ENCODE measurements at regions not wholly inside any gene's neighbourhood (a gene's known extent, or its start where the extent isn't known, plus 50 kb on each side); places are given as distances from the start of the nearest gene placed in this dataset.
"Not testable (repeated sequence)": the region's sequence is repeated elsewhere in the genome, so short reads cannot be mapped to it uniquely, and the experiment has no call there.

GRCh38 chr5:107025712-107026497, 644.8 kb downstream of the EFNA5 start:
- H3K36me3 Mint-ChIP-seq: peaks cover 0 to 5% (median 0%) of the 10 kb centered on the region in 3 donors
- no peak overlapping the region for H3K27ac Mint-ChIP-seq
- peaks cover 2 to 3% (median 3%) of the 10 kb centered on the region in 3 donors for H3K27me3 Mint-ChIP-seq (ENCODE audit: low read depth in 3 of 3)
- H3K4me3 Mint-ChIP-seq: no peak overlapping the region
- peaks cover 0 to 3% (median 0%) of the 10 kb centered on the region in 6 donors for H3K9me3 Mint-ChIP-seq
- DNase-seq: no peak
- no peaks in the 10 kb centered on the region for H3K4me1 Mint-ChIP-seq

- Mint-ChIP-seq H3K36me3 (peaks cover 0 to 5% (median 0%) of the 10 kb centered on the region in 3 donors), H3K4me3 (no peak overlapping the region), H3K27ac (no peak overlapping the region), H3K27me3 (ENCODE audit: low read depth in 3 of 3) (peaks cover 3 to 5% (median 3%) of the 10 kb centered on the region in 3 donors), H3K9me3 (no peaks in the 10 kb centered on the region), H3K4me1 (no peaks in the 10 kb centered on the region)
- no peak for DNase-seq
Observed at GRCh38 chr5:107023732-107024131, 647.0 kb downstream of the EFNA5 start.

GRCh38 chr5:107021575-107021974, 649.2 kb downstream of the EFNA5 start:
- no peak for DNase-seq
- Mint-ChIP-seq H3K9me3 (no peaks in the 10 kb centered on the region), H3K4me3 (no peak overlapping the region), H3K36me3 (peaks cover 0 to 5% (median 0%) of the 10 kb centered on the region in 3 donors), H3K27ac (no peak overlapping the region), H3K27me3 (ENCODE audit: low read depth in 3 of 3) (peaks cover 3 to 5% (median 3%) of the 10 kb centered on the region in 3 donors), H3K4me1 (no peaks in the 10 kb centered on the region)

- no peak overlapping the region for H3K27ac Mint-ChIP-seq
- peaks cover 3 to 5% (median 4%) of the 10 kb centered on the region in 3 donors for H3K27me3 Mint-ChIP-seq (ENCODE audit: low read depth in 3 of 3)
- no peaks in the 10 kb centered on the region for H3K4me1 Mint-ChIP-seq
- DNase-seq: no peak
- peaks cover 0 to 5% (median 0%) of the 10 kb centered on the region in 3 donors for H3K36me3 Mint-ChIP-seq
- H3K4me3 Mint-ChIP-seq: no peak overlapping the region
- no peaks in the 10 kb centered on the region for H3K9me3 Mint-ChIP-seq
Observed at GRCh38 chr5:107020626-107021025, 650.1 kb downstream of the EFNA5 start.

- Mint-ChIP-seq H3K27ac (no peak overlapping the region), H3K4me1 (no peaks in the 10 kb centered on the region), H3K4me3 (no peak overlapping the region), H3K9me3 (no peaks in the 10 kb centered on the region), H3K27me3 (ENCODE audit: low read depth in 3 of 3) (peaks cover 0 to 7% (median 1%) of the 10 kb centered on the region in 3 donors), H3K36me3 (no peaks in the 10 kb centered on the region)
- DNase-seq: no peak
Observed at GRCh38 chr5:107017616-107018015, 653.1 kb downstream of the EFNA5 start.

GRCh38 chr5:107012371-107012770, 658.4 kb downstream of the EFNA5 start:
- Mint-ChIP-seq H3K27me3 (ENCODE audit: low read depth in 3 of 3) (peaks cover 0 to 3% (median 1%) of the 10 kb centered on the region in 3 donors), H3K36me3 (no peaks in the 10 kb centered on the region), H3K9me3 (no peaks in the 10 kb centered on the region), H3K4me3 (no peak overlapping the region), H3K4me1 (no peaks in the 10 kb centered on the region), H3K27ac (no peak overlapping the region)
- no peak for DNase-seq

GRCh38 chr5:107011605-107012004, 659.1 kb downstream of the EFNA5 start:
- no peak overlapping the region for H3K27ac Mint-ChIP-seq
- H3K9me3 Mint-ChIP-seq: no peaks in the 10 kb centered on the region
- peaks cover 0 to 3% (median 1%) of the 10 kb centered on the region in 3 donors for H3K27me3 Mint-ChIP-seq (ENCODE audit: low read depth in 3 of 3)
- no peaks in the 10 kb centered on the region for H3K36me3 Mint-ChIP-seq
- H3K4me3 Mint-ChIP-seq: no peak overlapping the region
- no peaks in the 10 kb centered on the region for H3K4me1 Mint-ChIP-seq
- DNase-seq: no peak

- no peaks in the 10 kb centered on the region for H3K4me1 Mint-ChIP-seq
- no peak overlapping the region for H3K27ac Mint-ChIP-seq
- no peaks in the 10 kb centered on the region for H3K9me3 Mint-ChIP-seq
- H3K4me3 Mint-ChIP-seq: no peak overlapping the region
- DNase-seq: no peak
- H3K27me3 Mint-ChIP-seq (ENCODE audit: low read depth in 3 of 3): peaks cover 0 to 3% (median 3%) of the 10 kb centered on the region in 3 donors
- H3K36me3 Mint-ChIP-seq: no peaks in the 10 kb centered on the region
Observed at GRCh38 chr5:107010060-107010459, 660.7 kb downstream of the EFNA5 start.

GRCh38 chr5:107005653-107006052, 665.1 kb downstream of the EFNA5 start:
- Mint-ChIP-seq H3K4me1 (no peaks in the 10 kb centered on the region), H3K36me3 (no peaks in the 10 kb centered on the region), H3K27ac (no peak overlapping the region)

GRCh38 chr5:107005161-107005560, 665.6 kb downstream of the EFNA5 start:
- Mint-ChIP-seq H3K27ac (no peak overlapping the region), H3K4me1 (no peaks in the 10 kb centered on the region), H3K27me3 (ENCODE audit: low read depth in 3 of 3) (peaks cover 0 to 11% (median 0%) of the 10 kb centered on the region in 3 donors), H3K4me3 (no peak overlapping the region), H3K9me3 (no peaks in the 10 kb centered on the region), H3K36me3 (no peaks in the 10 kb centered on the region)
- DNase-seq: no peak

More at GRCh38 chr5:107005653-107006052, 665.1 kb downstream of the EFNA5 start:
- Mint-ChIP-seq H3K27me3 (ENCODE audit: low read depth in 3 of 3) (peaks cover 0 to 11% (median 0%) of the 10 kb centered on the region in 3 donors), H3K4me3 (no peak overlapping the region), H3K9me3 (no peaks in the 10 kb centered on the region)
- DNase-seq: no peak

GRCh38 chr5:107002115-107002514, 668.6 kb downstream of the EFNA5 start:
- Mint-ChIP-seq H3K4me1 (no peaks in the 10 kb centered on the region), H3K4me3 (no peak overlapping the region), H3K36me3 (peaks cover 0 to 5% (median 0%) of the 10 kb centered on the region in 3 donors), H3K27ac (no peak overlapping the region), H3K27me3 (ENCODE audit: low read depth in 3 of 3) (peaks cover 4 to 13% (median 5%) of the 10 kb centered on the region in 3 donors), H3K9me3 (peaks cover 0 to 9% (median 7%) of the 10 kb centered on the region in 6 donors)
- DNase-seq: no peak

- Mint-ChIP-seq H3K9me3 (peaks cover 0 to 12% (median 7%) of the 10 kb centered on the region in 6 donors), H3K27me3 (ENCODE audit: low read depth in 3 of 3) (peaks cover 4 to 12% (median 5%) of the 10 kb centered on the region in 3 donors)
- H3K36me3 Mint-ChIP-seq, DNase-seq, H3K27ac Mint-ChIP-seq, H3K4me1 Mint-ChIP-seq, H3K4me3 Mint-ChIP-seq: not testable (repeated sequence)
Observed at GRCh38 chr5:106999506-106999905, 671.2 kb downstream of the EFNA5 start.

- Mint-ChIP-seq H3K4me3 (no peak overlapping the region), H3K4me1 (no peaks in the 10 kb centered on the region), H3K9me3 (peaks cover 0 to 1% (median 0%) of the 10 kb centered on the region in 6 donors), H3K27ac (no peak overlapping the region), H3K27me3 (ENCODE audit: low read depth in 3 of 3) (no peaks in the 10 kb centered on the region), H3K36me3 (no peaks in the 10 kb centered on the region)
- DNase-seq: no peak
Observed at GRCh38 chr5:106986006-106986405, 684.7 kb downstream of the EFNA5 start.

GRCh38 chr5:106985174-106985573, 685.6 kb downstream of the EFNA5 start:
- Mint-ChIP-seq H3K36me3 (no peaks in the 10 kb centered on the region), H3K4me1 (no peaks in the 10 kb centered on the region), H3K9me3 (peaks cover 0 to 1% (median 0%) of the 10 kb centered on the region in 6 donors), H3K27ac (no peak overlapping the region), H3K27me3 (ENCODE audit: low read depth in 3 of 3) (no peaks in the 10 kb centered on the region), H3K4me3 (no peak overlapping the region)
- no peak for DNase-seq

GRCh38 chr5:106979178-106979577, 691.6 kb downstream of the EFNA5 start:
- DNase-seq; H3K4me1 Mint-ChIP-seq; H3K36me3 Mint-ChIP-seq; H3K9me3 Mint-ChIP-seq; H3K27me3 Mint-ChIP-seq (ENCODE audit: low read depth in 3 of 3); H3K27ac Mint-ChIP-seq; H3K4me3 Mint-ChIP-seq: not testable (repeated sequence)
